Kidney (tissue), 13 donors: ENCODE measurements at regions not wholly inside any gene's neighbourhood (a gene's known extent, or its start where the extent isn't known, plus 50 kb on each side); places are given as distances from the start of the nearest gene placed in this dataset.

Source experiments
- DNase-seq, 5 donors: peaks; one replicate each; pipeline ENCODE4 v3.0.0-alpha.2; 2013 to 2020
- FAIRE-seq: peaks from 2 replicates; lab custom pipeline; 2012; peaks lifted over from hg19 to GRCh38; lab: Jason Lieb, UNC
- H3K27ac ChIP-seq, 2 donors: one replicate each; pipeline ENCODE4 v1.7.0; 2013; ENCODE audit warnings: low read depth in 2 of 2, low read length in 2 of 2, inconsistent platforms in 1 of 2
- H3K27me3 ChIP-seq: one replicate; pipeline ENCODE4 v1.7.1; 2013; ENCODE audit warnings: low read length, inconsistent platforms; ENCODE audit not compliant: control insufficient read depth, insufficient read depth
- H3K36me3 ChIP-seq, 3 donors: one replicate each; pipeline versions ENCODE4 v1.7.0 to v1.7.1; 2013; ENCODE audit warnings: low read length in 3 of 3, control low read depth in 1 of 3, inconsistent platforms in 1 of 3; ENCODE audit not compliant: insufficient read depth in 3 of 3, control insufficient read depth in 2 of 3
- H3K4me1 ChIP-seq, 3 donors: one replicate each; pipeline versions ENCODE4 v1.7.0 to v1.7.1; 2013; ENCODE audit warnings: low read length in 3 of 3, inconsistent platforms in 1 of 3, low read depth in 1 of 3; ENCODE audit not compliant: control insufficient read depth in 2 of 3, insufficient read depth in 2 of 3
- H3K4me3 ChIP-seq, 3 donors: one replicate each; pipeline versions ENCODE4 v1.7.0 to v1.8.1; 2013; ENCODE audit warnings: low read length in 3 of 3, control low read depth in 1 of 3, inconsistent platforms in 1 of 3
- H3K9ac ChIP-seq, 3 donors: one replicate each; pipeline versions ENCODE4 v1.7.0 to v1.7.1; 2013; ENCODE audit warnings: low read length in 3 of 3, control low read depth in 1 of 3, inconsistent platforms in 1 of 3
- H3K9me3 ChIP-seq, 3 donors: one replicate each; pipeline versions ENCODE4 v1.7.0 to v1.7.1; 2013; ENCODE audit warnings: low read length in 3 of 3, control low read depth in 1 of 3, inconsistent platforms in 1 of 3; ENCODE audit not compliant: control insufficient read depth in 2 of 3, insufficient read depth in 1 of 3
- intact Hi-C: fragments of 100-400 bp; cut with DNase I; formaldehyde crosslinking; loops from one replicate; pipeline ENCODE4 v1.11.1; 2022
- TF ChIP-seq, protein P1 (sequence below): IDR thresholded peaks from 3 replicates; pipeline ENCODE4 v1.5.1; 2012; ENCODE audit warnings: mild to moderate bottlenecking, moderate library complexity, borderline replicate concordance; ENCODE audit not compliant: insufficient read depth; ENCODE audit errors: extremely low read depth
- donor health status: control.
- donor health status: control.
- donor health status: control.
- donor health status: control.
- donor health status: control.
- donor health status: DM: yes; HTN: yes; CAD: no.
- donor health status: Normal renal cell carcinoma (clear cell type).

DNA sequence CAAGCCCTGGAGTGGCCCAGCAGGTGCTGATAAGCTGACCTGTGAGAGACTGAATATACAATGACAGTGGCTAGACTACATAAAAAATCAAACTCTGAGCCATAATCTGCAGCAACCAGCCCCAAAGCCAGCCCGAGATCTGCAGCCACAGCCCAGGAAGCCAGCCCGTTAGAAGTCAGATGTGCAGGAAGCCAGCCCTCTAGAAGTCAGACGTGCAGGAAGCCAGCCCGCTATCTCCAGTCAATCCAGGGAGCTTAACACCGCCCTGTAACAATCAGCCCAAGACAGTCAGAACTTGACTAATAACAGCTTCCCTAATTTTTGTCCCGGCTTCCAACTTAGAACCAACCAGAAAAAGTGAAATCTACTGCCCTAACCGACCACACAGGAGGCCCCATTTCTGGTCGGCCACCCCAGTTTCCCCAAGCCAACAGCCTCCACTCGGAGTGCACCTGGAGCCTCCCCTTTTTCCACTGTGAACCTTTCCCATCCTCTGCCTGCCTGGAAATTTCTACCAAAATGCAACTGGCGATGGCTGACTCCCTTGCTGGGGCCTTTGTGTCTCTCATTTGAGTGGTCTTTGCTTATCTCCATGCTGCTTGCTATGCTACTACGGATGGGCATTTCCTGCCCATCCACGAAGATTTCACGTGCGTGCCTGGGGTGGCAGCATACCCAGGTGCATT, 769.3 kb downstream of the KCNJ18 start:
- Histone ChIP-seq H3K4me1 (no peaks in the 10 kb centered on the region), H3K36me3 (no peaks in the 10 kb centered on the region), H3K4me3 (no peak overlapping the region), H3K27me3 (no peaks in the 10 kb centered on the region), H3K9me3 (no peaks in the 10 kb centered on the region), H3K27ac (no peak overlapping the region), H3K9ac (no peak overlapping the region)
- no peak for DNase-seq
- TF ChIP-seq, protein P1, sequence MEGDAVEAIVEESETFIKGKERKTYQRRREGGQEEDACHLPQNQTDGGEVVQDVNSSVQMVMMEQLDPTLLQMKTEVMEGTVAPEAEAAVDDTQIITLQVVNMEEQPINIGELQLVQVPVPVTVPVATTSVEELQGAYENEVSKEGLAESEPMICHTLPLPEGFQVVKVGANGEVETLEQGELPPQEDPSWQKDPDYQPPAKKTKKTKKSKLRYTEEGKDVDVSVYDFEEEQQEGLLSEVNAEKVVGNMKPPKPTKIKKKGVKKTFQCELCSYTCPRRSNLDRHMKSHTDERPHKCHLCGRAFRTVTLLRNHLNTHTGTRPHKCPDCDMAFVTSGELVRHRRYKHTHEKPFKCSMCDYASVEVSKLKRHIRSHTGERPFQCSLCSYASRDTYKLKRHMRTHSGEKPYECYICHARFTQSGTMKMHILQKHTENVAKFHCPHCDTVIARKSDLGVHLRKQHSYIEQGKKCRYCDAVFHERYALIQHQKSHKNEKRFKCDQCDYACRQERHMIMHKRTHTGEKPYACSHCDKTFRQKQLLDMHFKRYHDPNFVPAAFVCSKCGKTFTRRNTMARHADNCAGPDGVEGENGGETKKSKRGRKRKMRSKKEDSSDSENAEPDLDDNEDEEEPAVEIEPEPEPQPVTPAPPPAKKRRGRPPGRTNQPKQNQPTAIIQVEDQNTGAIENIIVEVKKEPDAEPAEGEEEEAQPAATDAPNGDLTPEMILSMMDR: no peak
- intact Hi-C loops: loop anchor here (10.0 kb wide), 1 partner anchor 63 kb away; no protein-coding TSS in a partner anchor
- FAIRE-seq: no peak

DNA sequence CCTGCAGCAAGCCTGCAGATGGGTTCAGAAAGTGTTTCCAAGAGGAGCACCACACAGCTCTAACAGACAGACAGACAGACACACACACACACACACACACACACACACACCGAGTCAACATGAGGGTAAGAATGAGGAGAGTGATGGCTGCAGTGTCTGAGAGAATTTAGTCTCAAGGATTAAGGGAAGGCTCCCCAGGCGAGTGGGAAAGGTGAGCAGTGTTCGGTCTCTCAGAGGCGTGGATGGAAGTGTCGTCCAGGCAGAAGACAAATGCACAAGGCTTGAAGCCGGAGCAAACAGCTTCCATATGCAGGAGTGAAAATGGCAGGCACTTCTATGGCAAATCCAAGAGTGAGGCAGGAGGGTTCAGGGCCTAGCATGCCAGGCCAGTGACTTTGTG, 770.1 kb downstream of the KCNJ18 start:
- Histone ChIP-seq H3K9ac (no peak overlapping the region), H3K36me3 (no peaks in the 10 kb centered on the region), H3K4me1 (no peaks in the 10 kb centered on the region), H3K4me3 (no peak overlapping the region), H3K27ac (no peak overlapping the region), H3K9me3 (no peaks in the 10 kb centered on the region), H3K27me3 (no peaks in the 10 kb centered on the region)
- intact Hi-C loops: loop anchor here (10.0 kb wide), 1 partner anchor 62 kb away; no protein-coding TSS in a partner anchor
- no peak for DNase-seq
- TF ChIP-seq, protein P1: no peak
- no peak for FAIRE-seq

DNA sequence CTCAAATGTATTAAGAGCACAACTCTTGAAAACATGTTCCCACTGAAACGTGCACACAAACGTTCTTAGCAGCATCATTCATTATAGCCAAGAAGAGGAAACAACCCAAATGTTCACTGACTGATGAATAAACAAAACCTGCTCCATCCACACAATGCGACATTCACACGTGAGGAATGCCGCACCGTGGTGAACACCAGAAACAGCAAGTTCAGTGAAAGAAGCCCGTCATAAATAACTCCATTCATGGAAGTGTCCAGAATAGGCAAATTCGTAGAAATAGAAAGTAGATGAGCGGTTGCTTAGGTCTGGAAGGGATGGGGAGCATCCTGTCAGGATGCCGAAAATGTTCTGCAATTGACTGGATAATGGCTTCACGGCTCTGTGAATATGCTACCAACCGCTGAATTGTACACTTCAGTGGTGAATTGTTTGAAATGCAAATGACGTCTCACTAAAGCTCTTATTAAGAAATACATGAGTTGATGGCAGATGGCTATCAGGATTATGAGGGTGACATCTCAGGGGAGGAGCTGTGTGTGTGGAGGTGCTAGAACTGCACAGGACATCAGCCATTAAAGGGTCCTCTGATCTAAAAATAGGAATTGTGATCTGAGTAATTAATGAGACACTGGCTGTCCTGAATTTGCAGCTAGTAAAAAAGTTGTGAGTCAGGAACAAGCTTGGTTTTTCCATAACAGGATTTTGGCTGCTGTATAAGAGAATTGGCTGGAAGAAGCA, 771.0 kb downstream of the KCNJ18 start:
- H3K36me3 ChIP-seq: no peaks in the 10 kb centered on the region
- no peak overlapping the region for H3K27ac ChIP-seq
- FAIRE-seq (no peak), DNase-seq (no peak)
- H3K4me3 ChIP-seq: no peak overlapping the region
- intact Hi-C loops: loop anchor here (10.0 kb wide), 1 partner anchor 62 kb away; no protein-coding TSS in a partner anchor
- TF ChIP-seq, protein P1: no peak
- no peak overlapping the region for H3K9ac ChIP-seq
- H3K4me1 ChIP-seq: no peaks in the 10 kb centered on the region
- H3K9me3 ChIP-seq: no peaks in the 10 kb centered on the region
- no peaks in the 10 kb centered on the region for H3K27me3 ChIP-seq
